ENCODE measurements at regions not wholly inside any gene's neighbourhood (a gene's known extent, or its start where the extent isn't known, plus 50 kb on each side); places are given as distances from the start of the nearest gene placed in this dataset.

- FAIRE-seq = no peak
- no peak overlapping the region for H3K4me3 ChIP-seq (ENCODE audit: low read length in 3 of 3)
- H3K4me1 ChIP-seq (ENCODE audit: control insufficient read depth in 2 of 3, insufficient read depth in 2 of 3, low read depth in 1 of 3, low read length in 3 of 3) = no peaks in the 10 kb centered on the region
- no peaks in the 10 kb centered on the region for H3K27me3 ChIP-seq (ENCODE audit: control insufficient read depth, insufficient read depth, low read length)
- intact Hi-C loops (cut with DNase I) = no loop called here
- H3K9me3 ChIP-seq (ENCODE audit: control insufficient read depth in 2 of 3, insufficient read depth in 1 of 3, low read length in 3 of 3) = no peaks in the 10 kb centered on the region
- no peak for TF ChIP-seq CTCF (IDR thresholded peaks at IDR 0.05; ENCODE audit: borderline replicate concordance, extremely low read depth, insufficient read depth)
- H3K9ac ChIP-seq (ENCODE audit: low read length in 3 of 3) = no peak overlapping the region
- H3K36me3 ChIP-seq (ENCODE audit: control insufficient read depth in 2 of 3, insufficient read depth in 3 of 3, low read length in 3 of 3) = no peaks in the 10 kb centered on the region
- H3K27ac ChIP-seq (ENCODE audit: low read depth in 2 of 2, low read length in 2 of 2) = no peak overlapping the region
- DNase-seq = no peak
These were observed 581.2 kb upstream of the IGFBP7 start for GRCh38 chr4:57691370-57691769.

- no peak for TF ChIP-seq CTCF (IDR thresholded peaks at IDR 0.05; ENCODE audit: borderline replicate concordance, extremely low read depth, insufficient read depth)
- H3K36me3 ChIP-seq (ENCODE audit: control insufficient read depth in 2 of 3, insufficient read depth in 3 of 3, low read length in 3 of 3) = no peaks in the 10 kb centered on the region
- DNase-seq (no peak), FAIRE-seq (no peak)
- no peak overlapping the region for H3K27ac ChIP-seq (ENCODE audit: low read depth in 2 of 2, low read length in 2 of 2)
- no peak overlapping the region for H3K9ac ChIP-seq (ENCODE audit: low read length in 3 of 3)
- no peak overlapping the region for H3K4me3 ChIP-seq (ENCODE audit: low read length in 3 of 3)
- intact Hi-C loops (cut with DNase I) = no loop called here
- no peaks in the 10 kb centered on the region for H3K9me3 ChIP-seq (ENCODE audit: control insufficient read depth in 2 of 3, insufficient read depth in 1 of 3, low read length in 3 of 3)
- no peaks in the 10 kb centered on the region for H3K4me1 ChIP-seq (ENCODE audit: control insufficient read depth in 2 of 3, insufficient read depth in 2 of 3, low read depth in 1 of 3, low read length in 3 of 3)
- no peaks in the 10 kb centered on the region for H3K27me3 ChIP-seq (ENCODE audit: control insufficient read depth, insufficient read depth, low read length)
These were observed 579.6 kb upstream of the IGFBP7 start for GRCh38 chr4:57689693-57690205.

GRCh38 chr4:57682275-57682674, 572.1 kb upstream of the IGFBP7 start:
- Histone ChIP-seq H3K9me3 (ENCODE audit: control insufficient read depth in 2 of 3, insufficient read depth in 1 of 3, low read length in 3 of 3) (no peaks in the 10 kb centered on the region), H3K4me1 (ENCODE audit: control insufficient read depth in 2 of 3, insufficient read depth in 2 of 3, low read depth in 1 of 3, low read length in 3 of 3) (no peaks in the 10 kb centered on the region), H3K9ac (ENCODE audit: low read length in 3 of 3) (no peak overlapping the region), H3K36me3 (ENCODE audit: control insufficient read depth in 2 of 3, insufficient read depth in 3 of 3, low read length in 3 of 3) (no peaks in the 10 kb centered on the region), H3K27me3 (ENCODE audit: control insufficient read depth, insufficient read depth, low read length) (no peaks in the 10 kb centered on the region), H3K4me3 (ENCODE audit: low read length in 3 of 3) (no peak overlapping the region), H3K27ac (ENCODE audit: low read depth in 2 of 2, low read length in 2 of 2) (no peak overlapping the region)
- TF ChIP-seq CTCF (IDR thresholded peaks at IDR 0.05; ENCODE audit: borderline replicate concordance, extremely low read depth, insufficient read depth) = no peak
- FAIRE-seq = no peak
- intact Hi-C loops (cut with DNase I) = no loop called here
- DNase-seq = no peak

GRCh38 chr4:57679969-57680368, 569.8 kb upstream of the IGFBP7 start:
- FAIRE-seq (no peak), DNase-seq (no peak)
- H3K9ac ChIP-seq (ENCODE audit: low read length in 3 of 3) = no peak overlapping the region
- intact Hi-C loops (cut with DNase I) = no loop called here
- no peak overlapping the region for H3K4me3 ChIP-seq (ENCODE audit: low read length in 3 of 3)
- H3K4me1 ChIP-seq (ENCODE audit: control insufficient read depth in 2 of 3, insufficient read depth in 2 of 3, low read depth in 1 of 3, low read length in 3 of 3) = no peaks in the 10 kb centered on the region
- no peak for TF ChIP-seq CTCF (IDR thresholded peaks at IDR 0.05; ENCODE audit: borderline replicate concordance, extremely low read depth, insufficient read depth)
- no peaks in the 10 kb centered on the region for H3K27me3 ChIP-seq (ENCODE audit: control insufficient read depth, insufficient read depth, low read length)
- no peaks in the 10 kb centered on the region for H3K36me3 ChIP-seq (ENCODE audit: control insufficient read depth in 2 of 3, insufficient read depth in 3 of 3, low read length in 3 of 3)
- H3K9me3 ChIP-seq (ENCODE audit: control insufficient read depth in 2 of 3, insufficient read depth in 1 of 3, low read length in 3 of 3) = no peaks in the 10 kb centered on the region
- no peak overlapping the region for H3K27ac ChIP-seq (ENCODE audit: low read depth in 2 of 2, low read length in 2 of 2)

Measured in kidney (tissue), 13 donors.